KOPT-K1 (cell line): ENCODE measurements at regions not wholly inside any gene's neighbourhood (a gene's known extent, or its start where the extent isn't known, plus 50 kb on each side); places are given as distances from the start of the nearest gene placed in this dataset.

Source experiments
- H3K27ac ChIP-seq: fragments of 200-600 bp; sonication (generic); 2 replicates; pipeline ENCODE4 v1.5.1; 2016; ENCODE audit warnings: antibody characterized with exemption, mild to moderate bottlenecking, low read depth, low read length; ENCODE audit not compliant: poor library complexity, severe bottlenecking
- H3K36me3 ChIP-seq: fragments of 200-600 bp; sonication (generic); 2 replicates; pipeline ENCODE4 v1.5.1; 2017; ENCODE audit warnings: antibody characterized with exemption, mild to moderate bottlenecking, low read length, moderate library complexity; ENCODE audit not compliant: insufficient read depth
- H3K9me3 ChIP-seq: fragments of 200-600 bp; sonication (generic); 2 replicates; pipeline ENCODE4 v1.5.1; 2017; ENCODE audit warnings: antibody characterized with exemption, low read length, mild to moderate bottlenecking; ENCODE audit not compliant: insufficient read depth, poor library complexity, severe bottlenecking

DNA sequence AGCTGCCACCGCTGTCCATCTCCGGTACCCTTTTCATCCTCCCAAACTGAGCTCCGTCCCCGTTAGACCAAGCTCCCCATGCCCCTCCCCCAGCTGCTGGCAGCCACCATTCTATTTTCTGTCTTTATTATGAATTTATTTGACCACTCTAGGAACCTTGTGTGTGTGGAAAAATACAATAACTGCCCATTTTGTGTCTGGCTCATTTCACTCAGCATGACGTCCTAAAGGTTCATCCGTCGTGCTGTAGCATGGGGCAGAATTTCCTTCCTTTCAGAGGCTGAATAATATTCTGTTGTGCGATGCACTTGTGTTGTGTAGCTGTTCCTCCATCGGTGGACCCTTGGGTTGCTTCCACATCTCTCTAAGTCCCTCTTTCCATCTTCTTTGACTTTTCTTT is 263.1 kb downstream of the SEC14L1 start:
- Histone ChIP-seq H3K9me3 (no peaks in the 10 kb centered on the region), H3K27ac (peak overlapping the region; percentile 88), H3K36me3 (peaks cover 11% of the 10 kb centered on the region; the same call in 1 of the 2 replicates)

DNA sequence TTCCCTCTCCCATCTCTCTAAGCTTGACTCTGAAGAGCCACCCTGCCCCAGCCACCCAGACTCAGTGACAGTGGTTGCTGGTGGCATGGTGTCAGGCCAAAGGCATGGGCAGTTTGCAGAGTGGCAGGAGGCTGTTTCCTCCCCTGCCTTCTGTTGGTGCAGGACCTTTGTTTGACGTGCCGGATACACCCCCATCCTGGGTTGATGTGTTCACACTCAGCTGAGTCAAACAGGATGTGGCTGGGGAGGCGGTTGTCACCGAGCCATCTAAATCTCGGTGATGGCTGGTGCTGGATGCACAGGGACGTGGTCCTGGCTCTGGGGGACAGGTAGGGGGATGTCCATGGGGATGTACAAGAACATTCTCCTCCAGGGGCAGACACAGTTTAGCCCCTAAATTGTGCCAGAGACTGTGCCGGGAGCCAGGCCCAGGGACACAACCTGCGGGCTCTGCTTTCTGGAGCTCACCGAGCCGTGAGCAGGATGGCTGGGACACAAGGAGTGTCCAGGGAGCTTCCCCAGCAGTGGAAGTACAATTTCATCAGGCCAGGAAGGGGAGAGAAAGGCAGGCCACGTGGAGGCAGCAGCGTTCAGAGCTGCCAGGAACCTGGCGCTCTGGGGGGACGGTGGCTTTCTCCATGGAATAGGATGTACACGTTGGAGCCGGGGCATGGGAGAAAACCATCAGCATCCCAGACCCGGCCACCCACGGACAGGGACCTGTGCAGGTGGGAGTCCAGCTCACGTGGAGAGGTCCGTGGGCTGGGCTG is 264.2 kb downstream of the SEC14L1 start:
- Histone ChIP-seq H3K9me3 (no peaks in the 10 kb centered on the region), H3K27ac (peak overlapping the region; percentile 88), H3K36me3 (peaks cover 11% of the 10 kb centered on the region; the same call in 1 of the 2 replicates)

DNA sequence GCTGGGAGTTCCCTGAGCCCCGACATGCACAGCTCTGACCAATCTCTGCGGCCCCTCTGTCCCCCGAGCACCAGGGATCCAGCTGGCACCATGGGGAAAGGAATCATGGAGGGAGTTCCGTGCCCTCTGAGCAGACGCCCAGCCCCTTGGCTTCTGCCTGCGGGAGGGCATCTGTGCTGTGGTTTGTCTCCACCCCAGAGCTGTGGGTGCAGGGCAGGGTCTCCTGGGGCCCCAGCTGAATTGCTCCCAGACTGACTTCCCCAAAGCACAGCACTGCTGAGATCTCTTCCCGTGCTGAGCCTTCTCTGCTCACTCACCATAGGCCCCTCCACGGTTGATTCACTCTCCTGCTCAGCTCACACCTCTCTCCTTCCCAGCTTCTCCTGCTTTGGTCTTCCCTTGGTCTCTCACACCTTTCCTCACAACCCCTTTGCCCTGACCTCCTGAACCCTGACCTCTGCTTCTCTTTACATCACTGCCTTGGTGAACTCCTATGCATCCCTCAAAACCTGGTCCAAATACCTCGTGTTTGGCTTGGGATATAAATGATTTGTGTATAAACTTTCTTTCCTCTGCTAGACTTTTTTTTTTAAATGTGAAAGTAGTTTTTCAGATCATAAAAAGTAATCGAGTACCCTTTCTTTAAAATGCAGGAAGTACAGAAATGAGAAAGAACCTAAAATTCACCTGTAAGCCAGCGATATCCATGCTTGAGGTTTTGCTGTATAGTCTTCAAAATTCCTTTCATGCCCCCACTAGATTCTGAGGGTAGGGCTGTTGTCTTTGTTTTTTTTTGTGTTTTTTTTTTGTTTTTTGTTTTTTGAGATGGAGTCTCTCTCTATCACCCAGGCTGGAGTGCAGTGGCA is 265.3 kb downstream of the SEC14L1 start:
- peaks cover 11% of the 10 kb centered on the region; the same call in 1 of the 2 replicates for H3K36me3 ChIP-seq
- H3K27ac ChIP-seq = peak overlapping the region; percentile 88
- H3K9me3 ChIP-seq = no peaks in the 10 kb centered on the region

DNA sequence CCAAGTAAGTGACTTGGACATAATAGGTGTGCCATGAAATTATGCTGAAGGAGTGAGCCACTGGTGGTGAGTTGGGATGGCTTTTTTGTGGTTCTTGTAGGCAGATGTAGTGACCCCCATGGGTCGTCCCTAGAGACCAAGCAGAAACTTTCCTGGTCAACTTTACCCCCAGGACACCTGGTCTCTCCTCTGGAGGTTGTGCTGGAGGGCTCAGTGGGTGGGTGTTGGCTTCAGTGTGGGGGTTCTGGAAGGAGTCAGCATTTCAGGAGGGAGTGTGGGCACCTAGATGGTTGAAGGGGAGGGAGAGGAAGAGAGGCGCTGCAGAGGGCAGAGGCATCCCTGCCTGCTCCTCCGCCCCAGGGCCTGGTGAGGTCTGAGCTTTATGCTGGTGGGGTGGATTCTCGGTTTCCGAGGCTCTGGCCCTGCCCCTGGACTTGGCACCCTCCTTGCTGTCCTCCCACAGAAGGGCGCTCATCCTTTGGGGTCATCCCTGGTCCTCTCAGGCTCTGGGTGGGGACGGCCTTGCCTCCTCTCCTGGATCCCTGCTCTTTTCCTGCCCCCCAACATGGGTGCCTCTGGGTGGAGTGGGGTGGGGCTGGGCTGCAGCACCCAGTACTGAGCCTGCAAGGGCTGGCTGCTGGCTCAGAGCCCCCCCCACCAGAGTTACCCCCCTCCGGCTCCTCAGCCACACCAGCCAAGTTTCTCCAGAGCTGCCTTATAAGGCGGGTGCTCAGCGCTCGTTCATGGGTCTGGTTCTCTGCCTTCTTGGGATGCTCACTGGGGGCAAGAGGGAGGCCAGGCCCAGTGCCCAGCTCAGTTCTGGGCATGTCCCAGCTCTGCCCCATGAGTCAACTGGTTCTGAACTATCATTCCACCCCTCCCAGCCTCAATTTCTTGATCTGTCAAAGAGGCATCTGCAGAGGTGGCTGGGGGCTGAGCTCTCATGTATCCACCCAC is 266.8 kb downstream of the SEC14L1 start:
- H3K36me3 ChIP-seq = peaks cover 6% of the 10 kb centered on the region; the same call in 1 of the 2 replicates
- H3K27ac ChIP-seq = peak overlapping the region; percentile 88
- H3K9me3 ChIP-seq = no peaks in the 10 kb centered on the region

DNA sequence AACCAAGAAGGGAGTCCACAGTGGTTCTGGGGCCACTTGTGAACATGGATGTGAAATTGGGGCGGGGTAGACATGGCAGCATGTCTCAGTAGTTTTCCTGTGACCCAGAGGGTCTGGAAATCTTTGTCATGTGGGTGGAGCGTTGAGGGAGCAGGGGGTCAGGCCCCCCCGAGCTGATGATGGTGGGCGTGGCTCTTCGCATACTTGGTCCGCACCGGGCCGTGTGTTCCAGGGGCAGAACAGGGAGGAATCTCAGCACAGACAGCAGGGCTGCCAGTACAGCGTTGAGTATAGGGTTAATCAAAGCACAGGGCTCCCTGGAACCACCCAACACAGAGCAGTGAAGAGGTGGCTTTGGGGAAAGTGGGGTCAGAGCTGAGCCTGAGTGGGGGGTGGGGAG is 267.5 kb downstream of the SEC14L1 start:
- Histone ChIP-seq H3K36me3 (no peaks in the 10 kb centered on the region), H3K9me3 (no peaks in the 10 kb centered on the region), H3K27ac (peak overlapping the region; percentile 88)

DNA sequence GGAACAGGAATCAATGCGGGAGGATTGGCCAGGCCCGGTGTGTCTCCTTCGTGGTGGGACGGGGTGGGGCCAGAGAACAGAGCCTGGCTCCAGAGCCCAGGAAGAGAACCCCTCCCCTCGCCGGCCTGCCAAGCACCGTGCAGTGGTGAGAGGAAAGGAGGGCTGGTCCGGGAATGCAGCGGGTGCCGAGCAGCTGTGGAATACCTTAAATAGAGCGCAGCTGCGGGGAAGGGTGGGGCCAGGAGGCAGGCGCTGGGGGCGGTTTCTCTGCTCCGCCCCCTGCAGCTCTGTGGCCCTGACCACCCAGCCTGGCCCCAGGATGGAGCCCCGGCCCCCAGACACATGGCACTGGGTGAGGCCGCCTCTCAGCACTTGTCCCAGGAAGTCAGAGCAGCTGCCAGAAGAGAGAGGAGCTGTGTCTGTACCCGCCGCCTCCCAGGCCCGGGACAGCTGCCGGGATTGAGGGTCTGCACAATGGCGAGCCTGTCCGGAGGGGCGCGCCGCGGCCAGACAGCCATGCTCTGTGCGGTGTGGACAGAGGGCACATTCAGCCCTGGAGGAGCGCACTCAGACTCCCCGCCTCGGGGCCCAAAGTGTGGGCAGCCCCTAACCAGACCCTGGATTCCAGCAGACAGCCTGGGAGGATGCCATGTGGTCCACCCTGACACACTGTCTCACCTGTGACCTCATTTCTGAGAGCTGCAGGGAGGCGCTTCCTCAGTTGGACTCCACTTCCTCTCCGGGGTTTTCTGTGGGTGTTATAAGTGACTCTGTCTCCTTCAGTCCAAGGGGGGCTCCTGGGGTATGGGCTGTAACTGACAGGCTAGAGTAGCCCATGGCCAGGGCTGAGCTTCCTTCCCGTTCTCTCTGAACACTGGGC is 268.8 kb downstream of the SEC14L1 start:
- Histone ChIP-seq H3K27ac (peak overlapping the region; percentile 58), H3K36me3 (no peaks in the 10 kb centered on the region), H3K9me3 (no peaks in the 10 kb centered on the region)

DNA sequence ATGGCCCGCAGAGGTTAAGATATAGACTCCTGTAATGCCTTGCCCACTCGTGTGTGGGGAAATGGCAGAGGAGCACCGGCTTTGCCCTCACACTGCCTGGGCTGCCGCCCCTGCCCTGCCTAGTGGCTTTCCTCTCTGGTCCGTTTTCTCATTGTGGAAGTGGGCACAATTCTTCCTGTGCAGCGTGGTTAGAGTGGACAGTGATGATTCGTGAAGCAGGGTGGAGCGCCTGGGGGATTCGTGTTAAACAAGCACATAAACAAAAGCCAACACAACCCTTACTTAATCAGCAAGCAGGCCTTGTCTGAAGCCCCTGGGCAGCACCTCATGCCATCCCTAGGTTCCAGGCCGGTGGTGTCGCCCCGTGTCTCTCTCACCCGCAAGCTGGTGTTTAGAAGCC is 269.7 kb downstream of the SEC14L1 start:
- Histone ChIP-seq H3K27ac (peak overlapping the region; percentile 58), H3K9me3 (no peaks in the 10 kb centered on the region), H3K36me3 (no peaks in the 10 kb centered on the region)

DNA sequence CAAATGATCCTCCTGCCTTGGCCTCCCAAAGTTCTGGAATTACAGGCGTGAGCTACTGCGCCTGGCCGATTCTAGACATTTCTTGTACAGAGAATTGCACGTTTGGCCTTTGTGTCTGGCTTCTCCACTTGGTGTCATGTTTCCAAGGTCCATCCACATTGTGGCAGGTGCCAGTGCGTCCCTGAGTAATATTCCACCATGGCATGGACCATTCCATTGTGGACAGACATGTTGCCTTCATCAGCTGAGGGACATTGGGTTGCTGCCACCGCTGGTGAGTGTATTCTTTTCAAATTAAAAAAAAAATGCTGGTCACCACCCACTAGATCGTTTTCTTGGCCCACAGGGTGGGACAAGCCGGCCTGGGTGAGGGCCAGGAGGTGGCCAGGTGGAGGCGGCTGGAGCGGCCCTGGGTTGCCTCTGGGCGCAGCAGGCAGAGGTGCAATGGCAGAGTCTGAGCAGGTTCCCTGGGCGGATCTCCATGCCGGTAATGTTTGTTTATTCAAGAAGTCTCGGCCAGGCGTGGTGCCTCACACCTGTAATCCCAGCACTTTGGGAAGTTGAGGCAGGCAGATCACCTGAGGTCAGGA is 274.1 kb downstream of the SEC14L1 start:
- Histone ChIP-seq H3K9me3 (no peaks in the 10 kb centered on the region), H3K27ac (no peak overlapping the region), H3K36me3 (no peaks in the 10 kb centered on the region)

DNA sequence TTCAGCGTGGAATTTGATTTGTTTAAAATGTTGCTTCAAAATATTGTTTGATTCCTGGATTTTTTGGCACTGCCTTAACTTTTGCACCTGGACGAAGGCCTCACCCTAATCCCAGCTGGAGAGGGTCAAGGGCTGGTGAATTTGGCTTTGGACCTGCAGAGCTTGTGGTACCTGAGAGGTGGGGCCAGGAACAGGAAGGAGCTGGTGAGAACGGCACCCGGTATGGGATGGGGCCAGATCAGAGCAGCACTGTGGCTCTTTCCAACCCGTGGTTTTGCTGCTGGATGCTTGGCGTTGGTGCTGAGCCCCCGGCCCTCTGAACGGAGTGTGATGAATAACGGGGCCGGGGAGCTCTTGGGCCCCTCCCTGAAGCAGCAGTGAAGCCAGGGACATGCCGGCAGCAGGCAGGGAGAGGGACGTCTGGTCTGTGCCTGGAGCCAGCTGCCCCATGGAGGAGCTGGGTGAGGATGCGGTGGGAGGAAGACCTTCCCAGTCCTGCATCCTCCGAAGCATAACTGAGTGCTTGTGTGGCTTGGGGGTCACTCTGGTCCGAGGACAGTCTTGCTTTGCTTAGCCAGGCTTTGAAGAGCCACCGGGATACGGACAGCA is 275.4 kb downstream of the SEC14L1 start:
- no peaks in the 10 kb centered on the region for H3K36me3 ChIP-seq
- no peaks in the 10 kb centered on the region for H3K9me3 ChIP-seq
- H3K27ac ChIP-seq = peak overlapping the region; percentile 21

DNA sequence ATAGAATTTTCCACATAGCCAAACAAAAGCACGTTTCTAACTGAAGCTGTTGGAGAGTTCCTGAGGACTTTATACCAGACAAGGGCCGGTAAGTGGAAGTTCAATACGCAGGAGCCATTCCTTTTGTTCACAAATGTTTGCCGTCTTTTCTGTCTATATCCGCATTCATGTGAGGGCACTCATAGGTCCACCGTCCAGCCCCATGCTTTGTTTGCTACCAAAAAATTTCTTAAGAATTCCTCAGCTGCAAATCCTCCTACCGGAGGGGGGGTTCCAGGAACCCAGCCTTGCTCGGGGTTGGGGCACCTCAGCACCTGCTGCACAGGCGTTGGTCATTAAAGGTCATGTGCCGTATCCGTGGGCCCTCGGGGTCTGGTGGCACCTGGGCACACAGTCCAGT is 276.8 kb downstream of the SEC14L1 start:
- Histone ChIP-seq H3K27ac (no peak overlapping the region), H3K9me3 (no peaks in the 10 kb centered on the region), H3K36me3 (no peaks in the 10 kb centered on the region)

DNA sequence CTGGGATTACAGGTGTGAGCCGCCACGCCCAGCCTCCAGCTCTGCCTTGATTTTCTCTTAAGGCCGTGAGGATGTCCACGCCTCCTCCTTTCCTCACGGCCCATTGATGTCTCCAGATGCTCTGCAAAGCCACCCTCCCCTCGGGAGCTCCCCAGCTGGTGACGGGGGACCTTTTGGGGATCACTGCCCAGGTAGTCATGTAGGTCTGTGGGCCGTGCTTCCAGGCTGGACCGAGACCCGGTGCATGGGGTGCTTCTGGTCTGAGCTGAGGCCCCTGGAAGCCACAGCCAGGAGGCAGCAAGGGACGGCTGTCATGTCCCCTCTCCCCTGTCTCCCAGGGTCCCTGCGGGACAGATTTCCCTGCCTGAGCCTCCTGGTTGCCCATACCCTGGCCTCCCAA is 277.8 kb downstream of the SEC14L1 start:
- peak overlapping the region; percentile 65 for H3K27ac ChIP-seq
- no peaks in the 10 kb centered on the region for H3K9me3 ChIP-seq
- no peaks in the 10 kb centered on the region for H3K36me3 ChIP-seq

DNA sequence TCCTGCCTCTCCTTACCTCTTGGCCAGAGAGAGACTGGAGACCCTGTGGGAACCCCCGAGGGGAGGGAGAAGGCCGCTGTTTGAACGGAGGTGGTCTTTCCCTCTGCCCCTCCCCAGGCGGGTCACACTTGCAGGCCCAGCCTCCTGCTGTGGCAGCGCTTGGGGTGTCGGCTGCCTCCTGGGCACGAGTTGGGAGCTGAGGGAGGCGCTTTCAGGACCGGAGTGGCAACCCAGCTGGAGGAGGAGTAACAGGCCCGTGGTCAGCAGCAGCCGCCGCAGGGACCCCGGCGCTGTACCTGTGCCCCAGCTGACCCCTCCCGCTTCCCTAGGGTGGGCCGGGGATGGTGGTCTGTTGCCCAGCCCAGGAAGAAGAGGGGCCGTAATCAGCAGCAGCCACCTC is 278.3 kb downstream of the SEC14L1 start:
- H3K9me3 ChIP-seq = no peaks in the 10 kb centered on the region
- peak overlapping the region; percentile 65 for H3K27ac ChIP-seq
- H3K36me3 ChIP-seq = no peaks in the 10 kb centered on the region

DNA sequence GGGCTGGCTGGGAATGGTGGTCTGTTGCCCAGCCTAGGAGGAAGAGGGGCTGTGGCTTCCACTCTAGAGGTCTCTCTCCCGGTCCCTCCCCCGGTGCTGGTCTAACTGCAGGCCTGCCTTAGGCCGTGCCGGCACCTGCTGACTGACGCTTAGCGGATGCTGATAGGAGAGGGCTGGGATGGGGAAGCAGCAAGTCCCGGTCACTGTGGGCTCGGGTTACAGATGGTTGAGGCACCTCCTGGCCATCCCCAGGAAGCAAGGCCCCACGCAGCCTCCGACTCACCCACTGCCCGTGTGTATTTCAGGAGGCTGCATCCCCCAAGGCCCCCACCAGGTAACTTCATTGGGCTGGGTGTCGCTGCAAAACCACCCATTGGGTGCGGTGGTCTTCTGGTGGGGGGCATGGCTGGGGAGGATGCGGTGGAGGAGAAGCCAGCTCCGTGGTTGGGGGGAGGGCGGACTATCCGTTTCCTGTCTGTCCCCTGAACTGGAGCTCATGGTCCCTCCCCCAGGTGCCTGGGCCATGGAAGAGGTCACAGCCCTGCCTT is 278.9 kb downstream of the SEC14L1 start:
- H3K9me3 ChIP-seq = no peaks in the 10 kb centered on the region
- no peaks in the 10 kb centered on the region for H3K36me3 ChIP-seq
- peak overlapping the region; percentile 65 for H3K27ac ChIP-seq
